MM.1S (cell line): ENCODE measurements at regions not wholly inside any gene's neighbourhood (a gene's known extent, or its start where the extent isn't known, plus 50 kb on each side); places are given as distances from the start of the nearest gene placed in this dataset.

ENCODE experiments used
- DNase-seq: peaks from one replicate; pipeline ENCODE4 v3.0.0-alpha.2; 2015
- H2AFZ ChIP-seq: fragments of 300-600 bp; sonication (generic); 2 replicates; pipeline ENCODE4 v1.6.0; 2016; ENCODE audit warnings: antibody characterized with exemption, low read length
- H3F3A ChIP-seq: fragments of 300-600 bp; sonication (generic); 2 replicates; pipeline ENCODE4 v1.6.1; 2016; ENCODE audit warnings: mild to moderate bottlenecking, antibody characterized with exemption, low read length, moderate library complexity, mixed read lengths; ENCODE audit not compliant: insufficient read depth
- H3K27ac ChIP-seq: fragments of 300-600 bp; sonication (generic); 2 replicates; pipeline ENCODE4 v1.5.1; 2016; ENCODE audit warnings: mild to moderate bottlenecking, low read length
- H3K27me3 ChIP-seq: fragments of 300-600 bp; sonication (generic); replicated peaks from 2 replicates; pipeline ENCODE4 v1.6.0; 2016; ENCODE audit warnings: low read length; ENCODE audit not compliant: insufficient read depth
- H3K36me3 ChIP-seq: fragments of 300-600 bp; sonication (generic); replicated peaks from 2 replicates; pipeline ENCODE4 v1.6.1; 2016; ENCODE audit warnings: mild to moderate bottlenecking, low read length, mixed read lengths; ENCODE audit not compliant: insufficient read depth
- H3K4me1 ChIP-seq: fragments of 300-600 bp; sonication (generic); 2 replicates; pipeline ENCODE4 v1.6.1; 2016; ENCODE audit warnings: low read length, mixed read lengths
- H3K4me2 ChIP-seq: fragments of 300-600 bp; sonication (generic); 2 replicates; pipeline ENCODE4 v1.6.0; 2016; ENCODE audit warnings: low read depth, low read length
- H3K4me3 ChIP-seq: fragments of 300-600 bp; sonication (generic); 2 replicates; pipeline ENCODE4 v1.5.1; 2016; ENCODE audit warnings: low read length, mixed read lengths
- H3K79me2 ChIP-seq: fragments of 300-600 bp; sonication (generic); 2 replicates; pipeline ENCODE4 v1.6.1; 2016; ENCODE audit warnings: mixed run types, low read length, mixed read lengths
- H3K9ac ChIP-seq: fragments of 300-600 bp; sonication (generic); 2 replicates; pipeline ENCODE4 v1.6.1; 2016; ENCODE audit warnings: low read length, mixed read lengths
- H3K9me2 ChIP-seq: fragments of 300-600 bp; sonication (generic); replicated peaks from 2 replicates; pipeline ENCODE4 v1.6.1; 2016; ENCODE audit warnings: mild to moderate bottlenecking, low read length, mixed read lengths; ENCODE audit not compliant: insufficient read depth
- H3K9me3 ChIP-seq: fragments of 300-600 bp; sonication (generic); replicated peaks from 2 replicates; pipeline ENCODE4 v1.6.1; 2016; ENCODE audit warnings: mild to moderate bottlenecking, low read length, mixed read lengths; ENCODE audit not compliant: insufficient read depth
- H4K20me1 ChIP-seq: fragments of 300-600 bp; sonication (generic); 2 replicates; pipeline ENCODE4 v1.6.1; 2016; ENCODE audit warnings: mild to moderate bottlenecking, low read length, moderate library complexity, mixed read lengths; ENCODE audit not compliant: insufficient read depth
- CTCF ChIP-seq: fragments of 300-600 bp; sonication (generic); IDR thresholded peaks from 2 replicates; pipeline ENCODE4 v1.5.1; 2016; ENCODE audit warnings: antibody characterized with exemption, low read length, mixed read lengths
- EZH2 ChIP-seq: fragments of 300-600 bp; sonication (generic); optimal IDR thresholded peaks from 2 replicates; pipeline ENCODE3; 2017; ENCODE audit warnings: low read depth, mild to moderate bottlenecking, antibody characterized with exemption, low read length, mixed read lengths
- EZH2phosphoT487 ChIP-seq: fragments of 300-600 bp; sonication (generic); IDR thresholded peaks from 2 replicates; pipeline ENCODE4 v1.6.1; 2018; ENCODE audit warnings: antibody characterized with exemption, low read length

GRCh38 chr15:92533298-92533697, 122.3 kb downstream of the FAM174B start:
- Histone ChIP-seq H3K4me1 (no peaks in the 10 kb centered on the region), H3K27ac (no peak overlapping the region), H3K9me3 (no peaks in the 10 kb centered on the region), H4K20me1 (no peaks in the 10 kb centered on the region), H3K9me2 (no peaks in the 10 kb centered on the region), H2AFZ (no peak overlapping the region), H3K79me2 (no peaks in the 10 kb centered on the region), H3K4me3 (no peak overlapping the region), H3K9ac (no peak overlapping the region), H3K27me3 (no peaks in the 10 kb centered on the region), H3K36me3 (no peaks in the 10 kb centered on the region), H3K4me2 (no peak overlapping the region), H3F3A (no peaks in the 10 kb centered on the region)
- no peak for TF ChIP-seq EZH2
- no peak for TF ChIP-seq CTCF
- TF ChIP-seq EZH2phosphoT487: no peak
- DNase-seq: no peak

GRCh38 chr15:92531406-92531805, 124.2 kb downstream of the FAM174B start:
- no peak overlapping the region for H2AFZ ChIP-seq
- H3F3A ChIP-seq: no peaks in the 10 kb centered on the region
- no peaks in the 10 kb centered on the region for H3K36me3 ChIP-seq
- H3K9me3 ChIP-seq: no peaks in the 10 kb centered on the region
- H3K27ac ChIP-seq: no peak overlapping the region
- H3K4me1 ChIP-seq: no peaks in the 10 kb centered on the region
- no peaks in the 10 kb centered on the region for H4K20me1 ChIP-seq
- no peak overlapping the region for H3K4me3 ChIP-seq
- H3K9me2 ChIP-seq: no peaks in the 10 kb centered on the region
- H3K27me3 ChIP-seq: no peaks in the 10 kb centered on the region
- DNase-seq: no peak
- no peak for TF ChIP-seq EZH2phosphoT487
- no peaks in the 10 kb centered on the region for H3K79me2 ChIP-seq
- H3K4me2 ChIP-seq: no peak overlapping the region
- H3K9ac ChIP-seq: no peak overlapping the region

- H3K9me3 ChIP-seq: no peaks in the 10 kb centered on the region
These were observed 126.8 kb downstream of the FAM174B start for GRCh38 chr15:92528736-92529135.

More at GRCh38 chr15:92528736-92529135, 126.8 kb downstream of the FAM174B start:
- no peak for DNase-seq
- TF ChIP-seq EZH2 (no peak), CTCF (no peak), EZH2phosphoT487 (no peak)
- H3K9me2 ChIP-seq: no peaks in the 10 kb centered on the region
- H3K4me2 ChIP-seq: no peak overlapping the region
- no peaks in the 10 kb centered on the region for H3F3A ChIP-seq
- no peaks in the 10 kb centered on the region for H3K36me3 ChIP-seq
- no peaks in the 10 kb centered on the region for H3K4me1 ChIP-seq
- H2AFZ ChIP-seq: no peak overlapping the region
- no peaks in the 10 kb centered on the region for H3K27me3 ChIP-seq
- H3K4me3 ChIP-seq: no peak overlapping the region
- no peak overlapping the region for H3K27ac ChIP-seq
- no peaks in the 10 kb centered on the region for H4K20me1 ChIP-seq
- H3K9ac ChIP-seq: no peak overlapping the region
- H3K79me2 ChIP-seq: no peaks in the 10 kb centered on the region
